ENCODE measurements at regions not wholly inside any gene's neighbourhood (a gene's known extent, or its start where the extent isn't known, plus 50 kb on each side); places are given as distances from the start of the nearest gene placed in this dataset.

DNA sequence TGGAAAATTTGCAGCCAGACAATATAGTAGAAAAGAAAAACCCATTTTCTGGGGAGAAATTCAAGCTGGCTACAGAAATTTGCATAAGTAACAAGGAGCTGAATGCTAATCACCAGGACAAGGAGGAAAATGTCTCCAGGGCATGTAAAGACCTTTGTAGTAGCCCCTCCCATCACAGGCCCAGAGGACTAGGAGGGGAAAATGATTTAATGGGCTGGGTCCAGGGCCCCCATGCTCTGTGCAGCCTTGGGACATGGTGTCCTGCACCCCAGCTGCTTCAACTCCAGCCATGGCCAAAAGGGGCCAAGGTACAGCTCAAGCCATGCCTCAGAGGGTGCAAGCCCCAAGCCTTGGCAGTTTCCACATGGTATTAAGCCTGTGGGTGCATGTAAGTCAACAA is 197.6 kb upstream of the POU1F1 start:
- H3K9me3 Mint-ChIP-seq (ENCODE audit: low read depth, unreplicated experiment): peaks cover 2% of the 10 kb centered on the region
- H3K4me3 Mint-ChIP-seq (ENCODE audit: low read depth, unreplicated experiment): no peak overlapping the region
- no peaks in the 10 kb centered on the region for H3K36me3 Mint-ChIP-seq (ENCODE audit: insufficient read depth, unreplicated experiment)
- H3K27ac Mint-ChIP-seq (ENCODE audit: unreplicated experiment): no peak overlapping the region
- H3K27me3 Mint-ChIP-seq (ENCODE audit: unreplicated experiment): no peaks in the 10 kb centered on the region
- no peaks in the 10 kb centered on the region for H3K4me1 Mint-ChIP-seq (ENCODE audit: low read depth, unreplicated experiment)
- BruUV-seq (replicated peaks): no TSS peak
- CTCF ChIA-PET: no interaction called here
- DNase-seq: no peak
- TF ChIP-seq, protein P1, sequence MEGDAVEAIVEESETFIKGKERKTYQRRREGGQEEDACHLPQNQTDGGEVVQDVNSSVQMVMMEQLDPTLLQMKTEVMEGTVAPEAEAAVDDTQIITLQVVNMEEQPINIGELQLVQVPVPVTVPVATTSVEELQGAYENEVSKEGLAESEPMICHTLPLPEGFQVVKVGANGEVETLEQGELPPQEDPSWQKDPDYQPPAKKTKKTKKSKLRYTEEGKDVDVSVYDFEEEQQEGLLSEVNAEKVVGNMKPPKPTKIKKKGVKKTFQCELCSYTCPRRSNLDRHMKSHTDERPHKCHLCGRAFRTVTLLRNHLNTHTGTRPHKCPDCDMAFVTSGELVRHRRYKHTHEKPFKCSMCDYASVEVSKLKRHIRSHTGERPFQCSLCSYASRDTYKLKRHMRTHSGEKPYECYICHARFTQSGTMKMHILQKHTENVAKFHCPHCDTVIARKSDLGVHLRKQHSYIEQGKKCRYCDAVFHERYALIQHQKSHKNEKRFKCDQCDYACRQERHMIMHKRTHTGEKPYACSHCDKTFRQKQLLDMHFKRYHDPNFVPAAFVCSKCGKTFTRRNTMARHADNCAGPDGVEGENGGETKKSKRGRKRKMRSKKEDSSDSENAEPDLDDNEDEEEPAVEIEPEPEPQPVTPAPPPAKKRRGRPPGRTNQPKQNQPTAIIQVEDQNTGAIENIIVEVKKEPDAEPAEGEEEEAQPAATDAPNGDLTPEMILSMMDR (IDR thresholded peaks at IDR 0.05; ENCODE audit: unreplicated experiment): no peak
- intact Hi-C loops (cut with micrococcal nuclease; ENCODE audit: unreplicated experiment): no loop called here

DNA sequence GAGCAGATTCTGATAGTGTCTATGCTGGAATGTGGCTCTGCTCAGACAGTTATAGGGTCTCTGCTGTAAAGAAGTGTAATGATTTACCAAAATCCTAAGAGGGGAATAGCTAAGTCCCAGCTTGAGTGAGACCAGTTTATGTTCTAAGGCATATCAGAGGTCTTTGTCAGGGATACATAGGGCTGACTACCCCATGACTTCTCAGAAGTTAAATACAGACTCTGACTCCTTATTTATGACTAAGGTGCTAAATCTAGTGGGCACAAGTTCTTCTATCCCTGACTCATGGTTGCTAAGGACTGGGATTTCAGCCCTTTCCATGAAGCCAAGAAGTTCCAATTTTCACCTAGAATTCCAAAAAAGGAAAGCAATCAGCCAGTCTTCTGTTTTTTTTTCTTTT is 192.6 kb upstream of the POU1F1 start:
- Mint-ChIP-seq H3K4me1 (ENCODE audit: low read depth, unreplicated experiment) (no peaks in the 10 kb centered on the region), H3K36me3 (ENCODE audit: insufficient read depth, unreplicated experiment) (no peaks in the 10 kb centered on the region), H3K27me3 (ENCODE audit: unreplicated experiment) (no peaks in the 10 kb centered on the region), H3K9me3 (ENCODE audit: low read depth, unreplicated experiment) (peaks cover 2% of the 10 kb centered on the region), H3K4me3 (ENCODE audit: low read depth, unreplicated experiment) (no peak overlapping the region), H3K27ac (ENCODE audit: unreplicated experiment) (no peak overlapping the region)
- DNase-seq: no peak
- CTCF ChIA-PET: no interaction called here
- no TSS peak for BruUV-seq (replicated peaks)
- TF ChIP-seq, protein P1 (IDR thresholded peaks at IDR 0.05; ENCODE audit: unreplicated experiment): no peak
- intact Hi-C loops (cut with micrococcal nuclease; ENCODE audit: unreplicated experiment): no loop called here

DNA sequence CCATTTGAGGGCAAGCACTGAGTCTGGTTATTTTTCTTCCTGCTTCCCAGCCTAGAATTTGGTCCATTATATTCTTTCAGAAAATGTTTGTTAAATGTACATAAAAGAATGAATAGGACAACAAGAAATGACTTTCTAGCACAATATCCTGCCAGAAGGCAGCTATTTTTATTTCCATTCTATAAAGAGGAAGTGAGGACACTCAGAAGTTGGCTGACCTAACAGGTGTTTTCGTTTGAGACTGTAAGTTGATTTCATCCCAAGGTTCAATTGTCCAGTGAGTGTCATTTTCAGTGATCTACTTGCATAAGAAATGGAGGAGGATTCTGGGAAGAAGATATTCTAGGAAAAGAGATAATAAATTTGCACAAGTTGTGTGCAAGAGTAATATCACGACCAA is 191.9 kb upstream of the POU1F1 start:
- intact Hi-C loops (cut with micrococcal nuclease; ENCODE audit: unreplicated experiment): no loop called here
- BruUV-seq (replicated peaks): no TSS peak
- Mint-ChIP-seq H3K4me3 (ENCODE audit: low read depth, unreplicated experiment) (no peak overlapping the region), H3K27ac (ENCODE audit: unreplicated experiment) (no peak overlapping the region), H3K27me3 (ENCODE audit: unreplicated experiment) (no peaks in the 10 kb centered on the region), H3K4me1 (ENCODE audit: low read depth, unreplicated experiment) (no peaks in the 10 kb centered on the region), H3K9me3 (ENCODE audit: low read depth, unreplicated experiment) (peaks cover 2% of the 10 kb centered on the region), H3K36me3 (ENCODE audit: insufficient read depth, unreplicated experiment) (no peaks in the 10 kb centered on the region)
- DNase-seq: no peak
- CTCF ChIA-PET: no interaction called here
- TF ChIP-seq, protein P1 (IDR thresholded peaks at IDR 0.05; ENCODE audit: unreplicated experiment): no peak

DNA sequence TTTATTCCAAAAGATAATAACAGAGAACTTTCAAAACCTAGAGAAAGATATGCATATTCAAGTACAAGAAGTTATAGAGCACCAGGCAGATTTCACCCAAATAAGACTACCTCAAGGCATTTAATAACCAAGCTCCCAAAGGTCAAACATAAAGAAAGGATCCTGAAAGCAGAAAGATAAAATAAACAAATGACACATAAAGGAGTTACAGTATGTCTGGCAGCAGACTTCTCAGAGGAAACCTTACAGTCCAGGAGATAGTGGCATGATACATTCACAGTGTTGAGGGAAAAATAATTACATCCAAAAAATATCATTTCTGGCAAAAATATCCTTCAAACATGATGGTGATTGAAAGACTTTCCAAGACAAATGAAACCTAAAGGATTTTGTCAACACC is 185.8 kb upstream of the POU1F1 start:
- TF ChIP-seq, protein P1 (IDR thresholded peaks at IDR 0.05; ENCODE audit: unreplicated experiment): no peak
- Mint-ChIP-seq H3K27ac (ENCODE audit: unreplicated experiment) (no peak overlapping the region), H3K4me3 (ENCODE audit: low read depth, unreplicated experiment) (no peak overlapping the region), H3K36me3 (ENCODE audit: insufficient read depth, unreplicated experiment) (no peaks in the 10 kb centered on the region), H3K9me3 (ENCODE audit: low read depth, unreplicated experiment) (no peaks in the 10 kb centered on the region), H3K4me1 (ENCODE audit: low read depth, unreplicated experiment) (no peaks in the 10 kb centered on the region), H3K27me3 (ENCODE audit: unreplicated experiment) (no peaks in the 10 kb centered on the region)
- DNase-seq: no peak
- CTCF ChIA-PET: interaction anchor here (0.7 kb wide), 1 partner anchor 20 kb away, joined by 3 read pairs; no protein-coding TSS in a partner anchor
- intact Hi-C loops (cut with micrococcal nuclease; ENCODE audit: unreplicated experiment): no loop called here
- BruUV-seq (replicated peaks): no TSS peak

Data from Calu3 (cell line).